Retinal pigment epithelial cell (primary cell): ENCODE measurements at regions not wholly inside any gene's neighbourhood (a gene's known extent, or its start where the extent isn't known, plus 50 kb on each side); places are given as distances from the start of the nearest gene placed in this dataset.

ENCODE experiments used
- DNase-seq: peaks from one replicate; pipeline ENCODE4 v3.0.0-alpha.2; 2010; ENCODE audit warnings: low read depth
- H3K4me3 ChIP-seq: 2 replicates; pipeline ENCODE4 v1.5.1; 2011; ENCODE audit warnings: mild to moderate bottlenecking, low read length, control low read depth, moderate library complexity
- TF ChIP-seq, protein P1 (sequence below): conservative IDR thresholded peaks from 2 replicates; pipeline ENCODE4 v1.5.1; 2011; ENCODE audit warnings: low read depth, low read length, control low read depth, inconsistent platforms

DNA sequence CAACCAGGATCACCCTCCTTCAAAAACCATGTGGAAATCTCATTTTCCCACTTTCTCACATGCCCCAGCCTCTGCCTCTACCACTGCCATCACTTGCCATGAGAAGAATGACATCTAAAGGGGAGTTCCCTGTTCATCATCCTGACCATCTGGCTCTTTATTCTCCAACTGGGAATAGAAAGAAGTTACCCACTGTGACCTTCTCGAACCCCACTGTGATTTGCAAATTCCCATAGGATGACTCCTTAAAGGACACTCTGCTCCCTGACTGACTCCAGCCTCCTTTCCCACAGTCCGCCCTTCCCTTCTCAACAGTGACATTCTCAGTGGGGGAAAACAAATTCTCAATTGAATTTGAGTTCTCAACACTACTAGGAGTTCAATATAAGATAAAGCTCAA lies 440.5 kb downstream of the NR2F2 start:
- no peak overlapping the region for H3K4me3 ChIP-seq
- no peak for DNase-seq
- TF ChIP-seq, protein P1, sequence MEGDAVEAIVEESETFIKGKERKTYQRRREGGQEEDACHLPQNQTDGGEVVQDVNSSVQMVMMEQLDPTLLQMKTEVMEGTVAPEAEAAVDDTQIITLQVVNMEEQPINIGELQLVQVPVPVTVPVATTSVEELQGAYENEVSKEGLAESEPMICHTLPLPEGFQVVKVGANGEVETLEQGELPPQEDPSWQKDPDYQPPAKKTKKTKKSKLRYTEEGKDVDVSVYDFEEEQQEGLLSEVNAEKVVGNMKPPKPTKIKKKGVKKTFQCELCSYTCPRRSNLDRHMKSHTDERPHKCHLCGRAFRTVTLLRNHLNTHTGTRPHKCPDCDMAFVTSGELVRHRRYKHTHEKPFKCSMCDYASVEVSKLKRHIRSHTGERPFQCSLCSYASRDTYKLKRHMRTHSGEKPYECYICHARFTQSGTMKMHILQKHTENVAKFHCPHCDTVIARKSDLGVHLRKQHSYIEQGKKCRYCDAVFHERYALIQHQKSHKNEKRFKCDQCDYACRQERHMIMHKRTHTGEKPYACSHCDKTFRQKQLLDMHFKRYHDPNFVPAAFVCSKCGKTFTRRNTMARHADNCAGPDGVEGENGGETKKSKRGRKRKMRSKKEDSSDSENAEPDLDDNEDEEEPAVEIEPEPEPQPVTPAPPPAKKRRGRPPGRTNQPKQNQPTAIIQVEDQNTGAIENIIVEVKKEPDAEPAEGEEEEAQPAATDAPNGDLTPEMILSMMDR: no peak

GRCh38 chr15:96774216-96774615 lies 443.7 kb downstream of the NR2F2 start:
- TF ChIP-seq, protein P1: no peak
- no peak overlapping the region for H3K4me3 ChIP-seq
- DNase-seq: no peak

GRCh38 chr15:96783746-96784145 lies 453.2 kb downstream of the NR2F2 start:
- TF ChIP-seq, protein P1: no peak
- no peak for DNase-seq

GRCh38 chr15:96790004-96790403 lies 459.5 kb downstream of the NR2F2 start:
- DNase-seq: no peak
- no peak overlapping the region for H3K4me3 ChIP-seq
- TF ChIP-seq, protein P1: no peak

More at GRCh38 chr15:96783746-96784145, 453.2 kb downstream of the NR2F2 start:
- H3K4me3 ChIP-seq: no peak overlapping the region

GRCh38 chr15:96792216-96792615 lies 461.7 kb downstream of the NR2F2 start:
- no peak overlapping the region for H3K4me3 ChIP-seq
- TF ChIP-seq, protein P1: no peak
- no peak for DNase-seq

DNA sequence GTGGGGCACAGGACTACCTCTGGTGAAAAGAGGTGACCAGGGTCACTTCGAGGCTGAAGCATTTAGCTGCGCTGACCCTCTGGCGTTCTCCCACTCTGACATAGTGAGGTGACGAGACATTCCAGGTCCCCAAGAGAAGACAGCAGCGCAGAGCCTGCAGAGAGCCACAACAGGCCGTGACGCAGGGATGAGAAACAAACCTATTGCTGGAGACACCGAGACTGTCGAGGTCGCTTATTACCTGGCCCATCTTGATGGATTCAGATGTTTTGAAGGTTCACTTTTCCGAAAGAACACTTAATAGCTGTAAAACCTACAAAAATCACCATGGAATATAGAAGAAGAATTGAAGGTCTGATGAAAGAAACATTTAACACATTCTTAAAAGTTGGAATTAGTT lies 466.3 kb downstream of the NR2F2 start:
- TF ChIP-seq, protein P1: no peak
- H3K4me3 ChIP-seq: no peak overlapping the region
- DNase-seq: no peak

DNA sequence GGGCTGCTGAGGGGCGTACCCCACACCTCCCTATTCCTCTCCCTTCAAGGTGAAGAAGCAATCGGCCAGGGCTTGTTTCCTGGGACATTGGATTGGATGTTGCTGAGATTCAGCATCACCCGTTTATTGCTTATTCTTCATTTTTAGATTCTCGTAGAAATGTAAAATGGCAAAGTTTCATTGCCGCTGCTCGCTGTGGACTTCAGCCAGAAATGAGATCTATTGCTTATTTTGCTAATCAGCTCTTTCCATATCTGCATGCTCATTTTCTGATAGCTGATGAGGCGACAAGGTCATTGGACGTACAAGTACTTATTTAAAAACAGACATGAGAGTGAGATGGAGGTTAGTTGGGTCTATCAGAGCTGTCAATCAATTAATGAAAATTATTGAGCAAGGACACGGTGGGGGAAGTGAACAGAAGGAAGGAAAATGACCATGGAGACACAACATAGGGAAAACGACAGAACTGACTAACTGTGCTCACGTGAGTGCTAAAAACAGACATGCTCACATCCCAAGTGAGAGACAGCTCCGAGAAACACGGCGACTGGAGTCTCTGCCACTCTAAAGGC lies 471.2 kb downstream of the NR2F2 start:
- no peak for DNase-seq
- H3K4me3 ChIP-seq: no peak overlapping the region
- TF ChIP-seq, protein P1: no peak
